ENCODE measurements at regions not wholly inside any gene's neighbourhood (a gene's known extent, or its start where the extent isn't known, plus 50 kb on each side); places are given as distances from the start of the nearest gene placed in this dataset.
"Not testable (repeated sequence)": the region's sequence is repeated elsewhere in the genome, so short reads cannot be mapped to it uniquely, and the experiment has no call there.

- DNase-seq (ENCODE audit: low read depth, low spot score); in situ Hi-C loops (cut with HindIII; ENCODE audit: low pct_unique_long_range_greater_than_20kb, low sequenced_read_pairs): not testable (repeated sequence)
These were observed 574.2 kb downstream of the CWH43 start for GRCh38 chr4:49560131-49560816.

GRCh38 chr4:49560883-49561282 is 574.8 kb downstream of the CWH43 start:
- DNase-seq (ENCODE audit: low read depth, low spot score); in situ Hi-C loops (cut with HindIII; ENCODE audit: low pct_unique_long_range_greater_than_20kb, low sequenced_read_pairs): not testable (repeated sequence)

- in situ Hi-C loops (cut with HindIII; ENCODE audit: low pct_unique_long_range_greater_than_20kb, low sequenced_read_pairs); DNase-seq (ENCODE audit: low read depth, low spot score): not testable (repeated sequence)
These were observed 584.2 kb downstream of the CWH43 start for GRCh38 chr4:49570248-49570647.

- in situ Hi-C loops (cut with HindIII; ENCODE audit: low pct_unique_long_range_greater_than_20kb, low sequenced_read_pairs): not testable (repeated sequence)
These were observed 587.7 kb downstream of the CWH43 start for GRCh38 chr4:49573666-49574215.

GRCh38 chr4:49575250-49575649 is 589.2 kb downstream of the CWH43 start:
- DNase-seq (ENCODE audit: low read depth, low spot score); in situ Hi-C loops (cut with HindIII; ENCODE audit: low pct_unique_long_range_greater_than_20kb, low sequenced_read_pairs): not testable (repeated sequence)

More at GRCh38 chr4:49573666-49574215, 587.7 kb downstream of the CWH43 start:
- DNase-seq (ENCODE audit: low read depth, low spot score): not testable (repeated sequence)

- DNase-seq (ENCODE audit: low read depth, low spot score); in situ Hi-C loops (cut with HindIII; ENCODE audit: low pct_unique_long_range_greater_than_20kb, low sequenced_read_pairs): not testable (repeated sequence)
These were observed 592.3 kb downstream of the CWH43 start for GRCh38 chr4:49578371-49578770.

- DNase-seq (ENCODE audit: low read depth, low spot score); in situ Hi-C loops (cut with HindIII; ENCODE audit: low pct_unique_long_range_greater_than_20kb, low sequenced_read_pairs): not testable (repeated sequence)
These were observed 592.8 kb downstream of the CWH43 start for GRCh38 chr4:49578899-49579298.

- in situ Hi-C loops (cut with HindIII; ENCODE audit: low pct_unique_long_range_greater_than_20kb, low sequenced_read_pairs): not testable (repeated sequence)
These were observed 594.1 kb downstream of the CWH43 start for GRCh38 chr4:49580166-49580565.

GRCh38 chr4:49588401-49588800 is 602.3 kb downstream of the CWH43 start:
- in situ Hi-C loops (cut with HindIII; ENCODE audit: low pct_unique_long_range_greater_than_20kb, low sequenced_read_pairs); DNase-seq (ENCODE audit: low read depth, low spot score): not testable (repeated sequence)

More at GRCh38 chr4:49580166-49580565, 594.1 kb downstream of the CWH43 start:
- not testable (repeated sequence) for DNase-seq (ENCODE audit: low read depth, low spot score)

GRCh38 chr4:49618436-49618835 is 632.4 kb downstream of the CWH43 start:
- DNase-seq (ENCODE audit: low read depth, low spot score); in situ Hi-C loops (cut with HindIII; ENCODE audit: low pct_unique_long_range_greater_than_20kb, low sequenced_read_pairs): not testable (repeated sequence)

GRCh38 chr4:49626478-49626877 is 640.4 kb downstream of the CWH43 start:
- peak; percentile 44 for DNase-seq (ENCODE audit: low read depth, low spot score)
- in situ Hi-C loops (cut with HindIII; ENCODE audit: low pct_unique_long_range_greater_than_20kb, low sequenced_read_pairs): not testable (repeated sequence)

Small RNA genes lying in the stretch of these regions (small RNA-seq; reads per million reads assigned to genes)
- gene AC119751.2: 0 reads per million in 2 experiments
- 0 reads per million in 2 experiments for gene AC119751.6
- 0 reads per million in 2 experiments for gene AC119751.7
- 0 reads per million in 2 experiments for gene AC119751.8
